ENCODE measurements at regions not wholly inside any gene's neighbourhood (a gene's known extent, or its start where the extent isn't known, plus 50 kb on each side); places are given as distances from the start of the nearest gene placed in this dataset.

- Histone ChIP-seq H2AFZ (ENCODE audit: low read depth, low read length, poor library complexity, severe bottlenecking) (no peak overlapping the region), H3K9ac (ENCODE audit: low read length) (peak overlapping the region; percentile 76), H3K9me2 (ENCODE audit: insufficient read depth) (no peaks in the 10 kb centered on the region), H3K9me3 (ENCODE audit: control insufficient read depth in 1 of 2, insufficient read depth in 1 of 2, low read depth in 1 of 2, low read length in 2 of 2) (no peaks in the 10 kb centered on the region), H3K4me1 (ENCODE audit: control insufficient read depth in 1 of 2, insufficient read depth in 2 of 2, low read length in 2 of 2) (peaks cover 50 to 66% of the 10 kb centered on the region in 2 experiments), H3K4me3 (replicated peaks in 1 of 2; ENCODE audit: low read depth in 1 of 2, low read length in 2 of 2) (peak overlapping the region; percentile 45 to 57), H3K79me2 (ENCODE audit: insufficient read depth, low read length) (no peaks in the 10 kb centered on the region), H4K20me1 (ENCODE audit: insufficient read depth) (no peaks in the 10 kb centered on the region), H3K36me3 (ENCODE audit: control insufficient read depth in 1 of 2, insufficient read depth in 2 of 2, low read length in 2 of 2) (no peaks in the 10 kb centered on the region), H3K27ac (ENCODE audit: low read depth, low read length) (peak overlapping the region; percentile 94), H3K4me2 (ENCODE audit: low read length) (peak overlapping the region; percentile 92), H3K27me3 (ENCODE audit: insufficient read depth, low read length) (no peaks in the 10 kb centered on the region)
- ChIA-PET CTCF (interaction anchor here (1.9 to 2.4 kb wide), 4 partner anchors 27 to 236 kb away, joined by 9 to 23 read pairs (median 14); no protein-coding TSS in a partner anchor), RAD21 (ENCODE audit: low non-redundant PET in 1 of 2, low total read pairs in 2 of 2, uncharacterized antibody in 2 of 2, unreplicated experiment in 2 of 2) (interaction anchor here (1.0 to 2.4 kb wide), 3 partner anchors 158 to 236 kb away, joined by 5 to 16 read pairs (median 6); no protein-coding TSS in a partner anchor), POLR2A (interaction anchor here (0.8 to 2.5 kb wide), 11 partner anchors 11 to 227 kb away, joined by 3 to 14 read pairs (median 6); partner anchors contain the start of gene CHST15)
- TF ChIP-seq ZFX (IDR thresholded peaks at IDR 0.05) (no peak), CTCF (IDR thresholded peaks at IDR 0.05 in 2 of 3, conservative IDR thresholded peaks at IDR 0.05 in 1 of 3; ENCODE audit: borderline replicate concordance in 1 of 3, insufficient read depth in 1 of 3, low read depth in 2 of 3, low read length in 2 of 3) (no peak), POLR2AphosphoS5 (IDR thresholded peaks at IDR 0.05; ENCODE audit: low read depth, low read length) (peak; percentile 75; the same call in 1 of the 2 replicates), JUND (IDR thresholded peaks at IDR 0.05) (no peak), FOSL1 (IDR thresholded peaks at IDR 0.05; ENCODE audit: low read depth) (no peak), TCF7L2 (IDR thresholded peaks at IDR 0.05; ENCODE audit: borderline replicate concordance, extremely low read depth, insufficient read depth, insufficient read length) (peak; percentile 87), EZH2 (IDR thresholded peaks at IDR 0.05) (no peak), EGR1 (IDR thresholded peaks at IDR 0.05; ENCODE audit: low read depth) (no peak), SP1 (IDR thresholded peaks at IDR 0.05; ENCODE audit: low read depth) (no peak), ZBTB33 (IDR thresholded peaks at IDR 0.05; ENCODE audit: extremely low read depth, insufficient replicate concordance, low read length) (peak; percentile 50), EZH2phosphoT487 (IDR thresholded peaks at IDR 0.05; ENCODE audit: borderline replicate concordance) (no peak), CEBPB (IDR thresholded peaks at IDR 0.05; ENCODE audit: low read depth) (no peak), MAX (IDR thresholded peaks at IDR 0.05) (no peak), SIN3A (IDR thresholded peaks at IDR 0.05; ENCODE audit: low read depth) (no peak), YY1 (IDR thresholded peaks at IDR 0.05; ENCODE audit: extremely low read depth, insufficient replicate concordance, low read depth, low read length) (peak; percentile 84), ATF3 (IDR thresholded peaks at IDR 0.05) (no peak), SRF (IDR thresholded peaks at IDR 0.05; ENCODE audit: low read depth) (no peak), ELF1 (IDR thresholded peaks at IDR 0.05; ENCODE audit: borderline replicate concordance, low read depth) (no peak), CBX3 (IDR thresholded peaks at IDR 0.05; ENCODE audit: low read depth) (no peak), POLR2A (IDR thresholded peaks at IDR 0.05; ENCODE audit: borderline replicate concordance, extremely low read depth, insufficient read depth, insufficient read length) (no peak)
- ATAC-seq: peak; percentile 80
- DNase-seq (ENCODE audit: low read depth, low spot score): peak; percentile 100
- intact Hi-C loops (cut with micrococcal nuclease): loop anchor here (1.0 to 5.0 kb wide), 4 partner anchors 46 to 234 kb away; partner anchors contain the start of gene CHST15
- BruUV-seq (replicated peaks): TSS peak; percentile 89
Measured at GRCh38 chr10:124153023-124153826, 59.8 kb upstream of the CHST15 start.
